Tibial nerve (tissue), 4 donors: ENCODE measurements at regions not wholly inside any gene's neighbourhood (a gene's known extent, or its start where the extent isn't known, plus 50 kb on each side); places are given as distances from the start of the nearest gene placed in this dataset.

Source experiments
- DNase-seq, 2 donors: peaks; one replicate each; pipeline ENCODE4 v3.0.0-alpha.2; 2019; ENCODE audit warnings: low spot score in 2 of 2
- H3K27ac ChIP-seq, 4 donors: fragments of 200-600 bp; sonication (generic) in 3 of 4; one replicate each; pipeline ENCODE4 v1.5.1; 2017 to 2019; ENCODE audit warnings: mild to moderate bottlenecking in 1 of 4
- H3K27me3 ChIP-seq, 2 donors: fragments of 200-600 bp; sonication (generic) in 1 of 2; one replicate each; pipeline versions ENCODE4 v1.5.1 to v1.6.0; 2017 to 2019
- H3K36me3 ChIP-seq, 3 donors: fragments of 200-600 bp; sonication (generic); one replicate each; pipeline ENCODE4 v1.5.1; 2018 to 2019
- H3K4me1 ChIP-seq, 4 donors: fragments of 200-600 bp; sonication (generic) in 3 of 4; one replicate each; pipeline ENCODE4 v1.5.1; 2017 to 2019
- H3K4me3 ChIP-seq, 4 donors: fragments of 200-600 bp; sonication (generic) in 3 of 4; one replicate each; pipeline ENCODE4 v1.5.1; 2017 to 2019; ENCODE audit warnings: mild to moderate bottlenecking in 1 of 4, moderate library complexity in 1 of 4
- H3K9me3 ChIP-seq, 4 donors: fragments of 200-600 bp; sonication (generic) in 3 of 4; one replicate each; pipeline ENCODE4 v1.5.1; 2017 to 2019
- EP300 ChIP-seq, 2 donors: sonication (generic); formaldehyde crosslinking; IDR thresholded peaks; one replicate each; pipeline ENCODE4 v1.6.1; 2017; ENCODE audit warnings: antibody characterized with exemption in 2 of 2, mild to moderate bottlenecking in 1 of 2
- POLR2A ChIP-seq, 2 donors: fragments of 450-650 bp; IDR thresholded peaks; one replicate each; pipeline ENCODE4 v1.6.1; 2017; ENCODE audit warnings: antibody characterized with exemption in 2 of 2, mild to moderate bottlenecking in 2 of 2, moderate library complexity in 2 of 2
- WGBS, 2 donors: methylation state at CpG; one replicate each; pipeline ENCODE4 v1.1.5; 2018; 5-methylcytosine and 5-hydroxymethylcytosine counted together
- TF ChIP-seq, protein P1 (sequence below), 5 experiments: fragments of 200-600 bp in 3 of 5; fragments of 450-650 bp in 2 of 5; sonication (generic) in 3 of 5; IDR thresholded peaks; one replicate each; pipeline ENCODE4 v1.5.1; 2016 to 2019; ENCODE audit warnings: antibody characterized with exemption in 5 of 5, mild to moderate bottlenecking in 3 of 5, moderate library complexity in 2 of 5

DNA sequence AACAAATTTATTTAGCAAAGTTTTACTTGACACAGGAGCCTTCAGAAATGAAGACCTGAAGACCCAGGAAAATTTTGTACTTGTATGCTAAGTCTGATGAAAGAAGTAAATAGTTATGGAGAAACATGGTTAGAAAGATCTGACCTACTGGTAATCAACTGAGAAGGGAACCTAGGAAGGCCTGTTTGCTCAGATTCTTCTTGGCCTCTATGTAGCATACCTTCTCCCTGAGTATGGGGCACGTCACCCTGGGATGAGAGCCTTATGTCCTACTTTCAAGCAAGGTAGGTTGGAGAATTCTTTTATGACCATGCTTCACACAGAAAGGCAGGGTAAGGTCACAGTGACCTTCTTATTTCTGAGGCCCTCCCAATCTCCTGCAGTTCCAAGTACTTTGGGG, 178.6 kb upstream of the CREB1 start:
- peaks cover 0 to 32% (median 4%) of the 10 kb centered on the region in 4 donors for H3K9me3 ChIP-seq
- WGBS, 2 donors: 81 to 88% methylated on average over 1 of the region's 1 CpG
- no peak for DNase-seq
- H3K4me3 ChIP-seq: no peak overlapping the region
- no peak overlapping the region for H3K27ac ChIP-seq
- no peaks in the 10 kb centered on the region for H3K36me3 ChIP-seq
- no peak for TF ChIP-seq EP300 (IDR thresholded peaks at IDR 0.05)
- no peak for TF ChIP-seq POLR2A (IDR thresholded peaks at IDR 0.05)
- TF ChIP-seq, protein P1, sequence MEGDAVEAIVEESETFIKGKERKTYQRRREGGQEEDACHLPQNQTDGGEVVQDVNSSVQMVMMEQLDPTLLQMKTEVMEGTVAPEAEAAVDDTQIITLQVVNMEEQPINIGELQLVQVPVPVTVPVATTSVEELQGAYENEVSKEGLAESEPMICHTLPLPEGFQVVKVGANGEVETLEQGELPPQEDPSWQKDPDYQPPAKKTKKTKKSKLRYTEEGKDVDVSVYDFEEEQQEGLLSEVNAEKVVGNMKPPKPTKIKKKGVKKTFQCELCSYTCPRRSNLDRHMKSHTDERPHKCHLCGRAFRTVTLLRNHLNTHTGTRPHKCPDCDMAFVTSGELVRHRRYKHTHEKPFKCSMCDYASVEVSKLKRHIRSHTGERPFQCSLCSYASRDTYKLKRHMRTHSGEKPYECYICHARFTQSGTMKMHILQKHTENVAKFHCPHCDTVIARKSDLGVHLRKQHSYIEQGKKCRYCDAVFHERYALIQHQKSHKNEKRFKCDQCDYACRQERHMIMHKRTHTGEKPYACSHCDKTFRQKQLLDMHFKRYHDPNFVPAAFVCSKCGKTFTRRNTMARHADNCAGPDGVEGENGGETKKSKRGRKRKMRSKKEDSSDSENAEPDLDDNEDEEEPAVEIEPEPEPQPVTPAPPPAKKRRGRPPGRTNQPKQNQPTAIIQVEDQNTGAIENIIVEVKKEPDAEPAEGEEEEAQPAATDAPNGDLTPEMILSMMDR (IDR thresholded peaks at IDR 0.05): no peak
- H3K27me3 ChIP-seq: no peaks in the 10 kb centered on the region
- H3K4me1 ChIP-seq: no peaks in the 10 kb centered on the region

GRCh38 chr2:207352978-207353671, 176.6 kb upstream of the CREB1 start:
- H3K27me3 ChIP-seq: no peaks in the 10 kb centered on the region
- H3K9me3 ChIP-seq: peaks cover 0 to 12% (median 0%) of the 10 kb centered on the region in 4 donors
- H3K4me1 ChIP-seq: no peaks in the 10 kb centered on the region
- no peak overlapping the region for H3K27ac ChIP-seq
- no peaks in the 10 kb centered on the region for H3K36me3 ChIP-seq
- no peak for DNase-seq
- TF ChIP-seq EP300 (IDR thresholded peaks at IDR 0.05): no peak
- TF ChIP-seq, protein P1 (IDR thresholded peaks at IDR 0.05): no peak
- no peak overlapping the region for H3K4me3 ChIP-seq
- WGBS, 2 donors: 79 to 87% methylated on average over 9 of the region's 9 CpGs

DNA sequence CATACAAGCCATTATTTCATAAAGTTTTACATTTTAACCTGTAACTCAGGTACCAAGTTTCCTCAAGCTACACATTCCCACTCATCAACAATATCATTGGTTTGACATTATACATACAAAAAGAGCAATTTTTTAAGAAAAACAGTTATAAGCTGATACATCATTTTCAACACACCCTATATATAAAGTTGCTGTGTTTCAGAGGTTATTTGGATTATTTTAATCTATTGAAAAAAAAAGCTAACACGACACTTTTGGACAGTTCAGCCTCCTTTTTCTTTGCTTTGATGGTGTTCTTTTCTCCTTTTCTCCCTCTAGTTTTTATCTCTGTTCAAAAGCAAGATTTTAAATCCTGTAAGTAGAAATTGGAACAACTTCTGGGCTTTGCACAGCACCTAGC, 175.9 kb upstream of the CREB1 start:
- no peak for DNase-seq
- Histone ChIP-seq H3K4me3 (no peak overlapping the region), H3K4me1 (no peaks in the 10 kb centered on the region), H3K36me3 (no peaks in the 10 kb centered on the region), H3K27me3 (no peaks in the 10 kb centered on the region), H3K27ac (no peak overlapping the region), H3K9me3 (peaks cover 0 to 5% (median 0%) of the 10 kb centered on the region in 4 donors)
- TF ChIP-seq, protein P1 (IDR thresholded peaks at IDR 0.05): no peak
- 77 to 78% methylated on average over 1 of the region's 1 CpG for WGBS, 2 donors

GRCh38 chr2:207354462-207354861, 175.3 kb upstream of the CREB1 start:
- DNase-seq: no peak
- Histone ChIP-seq H3K4me1 (no peaks in the 10 kb centered on the region), H3K27ac (no peak overlapping the region), H3K4me3 (no peak overlapping the region), H3K9me3 (no peaks in the 10 kb centered on the region), H3K36me3 (no peaks in the 10 kb centered on the region), H3K27me3 (no peaks in the 10 kb centered on the region)
- WGBS, 2 donors: 72 to 75% methylated on average over 1 of the region's 1 CpG
- no peak for TF ChIP-seq EP300 (IDR thresholded peaks at IDR 0.05)

GRCh38 chr2:207356567-207356966, 173.2 kb upstream of the CREB1 start:
- WGBS, 2 donors: 50 to 54% methylated on average over 1 of the region's 1 CpG
- Histone ChIP-seq H3K27me3 (no peaks in the 10 kb centered on the region), H3K36me3 (no peaks in the 10 kb centered on the region), H3K4me3 (no peak overlapping the region), H3K27ac (no peak overlapping the region), H3K9me3 (no peaks in the 10 kb centered on the region), H3K4me1 (no peaks in the 10 kb centered on the region)
- no peak for DNase-seq
- no peak for TF ChIP-seq POLR2A (IDR thresholded peaks at IDR 0.05)
- TF ChIP-seq, protein P1 (IDR thresholded peaks at IDR 0.05): no peak
- TF ChIP-seq EP300 (IDR thresholded peaks at IDR 0.05): no peak

GRCh38 chr2:207357216-207357615, 172.5 kb upstream of the CREB1 start:
- TF ChIP-seq, protein P1 (IDR thresholded peaks at IDR 0.05): no peak
- TF ChIP-seq POLR2A (IDR thresholded peaks at IDR 0.05) (no peak), EP300 (IDR thresholded peaks at IDR 0.05) (no peak)
- Histone ChIP-seq H3K9me3 (no peaks in the 10 kb centered on the region), H3K4me3 (no peak overlapping the region), H3K27ac (no peak overlapping the region), H3K27me3 (no peaks in the 10 kb centered on the region), H3K4me1 (no peaks in the 10 kb centered on the region), H3K36me3 (no peaks in the 10 kb centered on the region)
- 61 to 73% methylated on average over 2 of the region's 2 CpGs for WGBS, 2 donors
- DNase-seq: no peak
